NCI-H82 (cell line): ENCODE measurements at regions not wholly inside any gene's neighbourhood (a gene's known extent, or its start where the extent isn't known, plus 50 kb on each side); places are given as distances from the start of the nearest gene placed in this dataset.
A peak's percentile ranks its signal among the peaks of the same experiment; 100 is the strongest.
"Not testable (repeated sequence)": the region's sequence is repeated elsewhere in the genome, so short reads cannot be mapped to it uniquely, and the experiment has no call there.

Experiments used
- DNase-seq: peaks from one replicate; lab custom pipeline; 2025; lab: John Stamatoyannopoulos, UW

DNA sequence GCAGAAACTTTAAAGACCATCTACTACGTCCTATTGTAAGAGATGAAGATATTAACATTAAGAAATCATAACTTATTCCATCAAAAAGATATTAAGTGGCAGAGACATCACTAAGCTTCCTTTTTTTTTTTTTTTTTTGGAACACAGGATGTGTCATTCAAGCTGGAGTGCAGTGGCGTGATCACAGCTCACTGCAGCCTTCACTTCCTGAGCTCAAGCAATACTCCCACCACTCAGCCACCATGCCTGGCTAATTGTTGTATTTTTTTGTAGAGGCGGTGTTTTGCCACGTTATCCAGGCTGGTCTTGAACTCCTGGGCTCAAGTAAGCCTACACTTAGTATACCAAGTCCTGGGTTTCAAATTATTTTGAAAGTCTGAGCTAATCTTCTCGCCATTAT, 169.7 kb upstream of the KCTD7 start:
- DNase-seq = not testable (repeated sequence)

DNA sequence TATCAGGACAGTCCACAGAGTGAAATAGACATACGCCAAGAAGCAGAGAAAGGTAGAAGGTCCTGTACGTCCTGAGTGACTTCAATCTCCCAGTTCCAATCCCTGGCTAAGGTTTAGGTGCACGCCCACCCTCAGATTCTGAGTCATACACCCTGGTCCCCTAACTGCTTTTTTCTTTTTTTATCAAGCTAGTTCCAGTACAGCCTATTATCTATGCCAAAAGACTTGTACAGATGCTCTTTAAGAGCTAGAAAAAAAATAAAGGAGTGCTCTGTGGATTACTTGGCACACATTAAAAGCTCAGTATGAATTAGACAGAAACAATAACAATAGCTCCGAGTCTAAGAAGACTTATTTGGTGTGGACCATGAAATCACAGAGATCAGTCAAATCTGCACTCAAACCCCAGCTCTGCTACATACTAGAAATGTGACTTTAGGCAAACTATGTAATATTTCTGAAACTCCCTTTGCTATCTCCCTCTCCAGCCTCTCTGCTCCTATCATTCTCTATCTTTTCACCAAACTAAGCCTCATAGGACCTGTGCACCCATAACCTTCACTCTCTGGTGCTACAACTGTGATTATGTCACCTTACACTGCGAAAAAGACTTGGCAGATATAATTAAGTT, 168.8 kb upstream of the KCTD7 start:
- peak; percentile 38 for DNase-seq

DNA sequence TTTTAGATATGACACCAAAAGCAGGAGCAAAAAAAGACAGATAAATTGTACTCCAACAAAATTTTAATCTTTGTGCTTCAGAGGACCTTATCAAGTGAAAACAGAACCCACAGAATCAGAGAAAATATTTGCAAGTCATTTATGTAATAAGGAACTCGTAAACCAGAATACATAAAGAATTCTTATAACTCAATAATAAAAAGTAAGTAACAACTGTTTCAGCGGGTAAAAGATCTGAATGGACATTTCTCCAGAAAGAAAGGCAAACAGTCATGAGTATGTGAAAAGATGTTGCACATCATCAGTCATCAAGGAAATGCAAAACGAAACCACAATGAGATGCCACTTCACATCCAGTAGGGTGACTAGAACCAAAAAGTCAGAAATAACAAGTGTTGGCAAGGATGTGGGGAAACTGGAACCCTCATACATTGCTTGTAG, 167.7 kb upstream of the KCTD7 start:
- no peak for DNase-seq

DNA sequence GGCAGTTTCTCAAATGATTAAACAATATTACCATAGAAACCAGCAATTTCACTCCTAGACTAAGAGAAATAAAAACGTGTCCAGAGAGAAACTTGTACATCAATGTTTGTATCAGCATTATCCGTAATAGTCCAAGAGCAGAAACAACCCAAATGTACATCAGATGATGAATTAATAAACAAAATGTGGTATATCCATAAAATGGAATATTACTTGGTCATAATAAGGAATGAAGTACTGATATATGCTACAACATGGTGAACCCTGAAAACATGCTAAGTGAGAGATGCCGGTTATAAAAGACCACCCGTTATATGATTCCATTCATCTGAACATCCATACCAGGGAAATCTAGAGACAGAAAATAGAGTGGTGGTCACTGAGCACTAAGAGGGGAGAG, 167.3 kb upstream of the KCTD7 start:
- not testable (repeated sequence) for DNase-seq

GRCh38 chr7:66462831-66463230, 165.8 kb upstream of the KCTD7 start:
- DNase-seq = not testable (repeated sequence)

GRCh38 chr7:66464059-66464458, 164.6 kb upstream of the KCTD7 start:
- DNase-seq = no peak

DNA sequence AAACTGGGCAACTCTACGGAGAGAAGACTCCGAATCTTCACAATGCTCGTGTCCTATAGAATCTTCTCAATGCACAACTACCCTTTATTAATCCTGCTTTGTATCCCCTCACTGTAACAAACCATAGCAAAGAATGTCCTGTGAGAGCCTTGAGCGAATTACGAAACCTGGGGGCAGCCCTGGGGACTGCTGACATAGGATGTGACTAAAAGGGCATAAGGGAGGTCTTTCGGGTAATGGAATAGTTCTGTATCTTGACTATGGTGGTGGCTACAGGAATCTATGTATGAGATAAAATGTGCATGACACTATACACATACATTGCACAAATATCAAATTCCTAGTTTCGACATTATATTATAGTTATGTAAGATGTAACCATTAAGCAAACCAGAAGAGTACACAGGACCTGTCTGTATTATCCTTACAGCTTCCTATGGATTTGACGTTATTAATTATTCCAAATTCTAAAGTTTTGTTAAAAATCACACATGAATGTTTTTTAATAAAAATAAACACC, 162.5 kb upstream of the KCTD7 start:
- no peak for DNase-seq

GRCh38 chr7:66467887-66468286, 160.8 kb upstream of the KCTD7 start:
- no peak for DNase-seq

- not testable (repeated sequence) for DNase-seq
Measured at GRCh38 chr7:66473064-66473463, 155.6 kb upstream of the KCTD7 start.

DNA sequence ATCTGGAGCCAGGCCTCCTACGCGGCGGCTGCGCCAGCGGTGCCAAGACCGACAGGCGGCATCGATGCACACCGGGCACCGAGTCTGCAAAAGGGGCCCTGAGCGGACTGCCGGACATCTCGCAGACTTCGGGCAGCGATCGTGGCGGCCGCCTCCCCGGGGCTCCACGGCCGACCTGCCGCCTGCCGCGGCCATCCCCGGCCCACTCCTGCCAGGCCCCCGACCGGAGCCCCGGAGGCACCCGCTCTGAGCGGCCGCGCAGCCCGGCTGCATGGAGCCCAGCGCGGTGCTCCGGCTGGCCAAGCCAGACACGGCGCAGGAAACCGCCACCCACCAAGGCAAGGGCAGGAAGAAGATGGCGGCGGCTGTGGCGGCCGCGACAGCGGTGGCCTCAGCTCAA, 154.2 kb upstream of the KCTD7 start:
- no peak for DNase-seq

GRCh38 chr7:66476056-66476455, 152.6 kb upstream of the KCTD7 start:
- DNase-seq = not testable (repeated sequence)

DNA sequence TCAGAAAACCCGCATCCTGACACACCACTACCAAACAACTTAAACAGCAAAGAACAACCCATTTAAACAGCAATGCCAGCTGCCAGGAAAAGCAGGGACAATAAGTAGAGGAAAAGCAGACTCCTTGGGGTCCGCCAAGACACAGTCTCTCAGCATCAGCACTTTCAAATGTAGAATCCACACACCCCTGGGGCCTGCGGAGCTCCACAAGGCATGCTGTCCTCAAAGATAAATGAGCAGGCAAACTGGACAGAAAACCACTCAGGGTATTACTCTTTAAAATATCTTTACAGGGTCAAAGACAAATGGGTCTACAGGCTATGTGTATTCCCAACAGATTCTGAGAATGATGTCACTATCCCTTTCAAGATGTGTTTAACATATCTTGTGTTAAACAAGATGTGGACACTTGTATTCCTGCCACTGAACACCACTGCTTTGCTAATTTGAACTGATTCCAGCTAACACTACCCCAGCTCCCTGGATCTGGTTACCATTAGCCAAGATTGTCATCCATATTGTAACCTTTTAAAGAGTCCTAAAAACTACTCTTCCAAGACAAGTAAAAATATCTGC, 150.8 kb upstream of the KCTD7 start:
- not testable (repeated sequence) for DNase-seq

GRCh38 chr7:66481229-66481628, 147.5 kb upstream of the KCTD7 start:
- DNase-seq = not testable (repeated sequence)

- DNase-seq = not testable (repeated sequence)
Measured at GRCh38 chr7:66489065-66489464, 139.6 kb upstream of the KCTD7 start.

GRCh38 chr7:66489741-66490140, 138.9 kb upstream of the KCTD7 start:
- DNase-seq = not testable (repeated sequence)

- DNase-seq = not testable (repeated sequence)
Measured at GRCh38 chr7:66490979-66491378, 137.7 kb upstream of the KCTD7 start.

DNA sequence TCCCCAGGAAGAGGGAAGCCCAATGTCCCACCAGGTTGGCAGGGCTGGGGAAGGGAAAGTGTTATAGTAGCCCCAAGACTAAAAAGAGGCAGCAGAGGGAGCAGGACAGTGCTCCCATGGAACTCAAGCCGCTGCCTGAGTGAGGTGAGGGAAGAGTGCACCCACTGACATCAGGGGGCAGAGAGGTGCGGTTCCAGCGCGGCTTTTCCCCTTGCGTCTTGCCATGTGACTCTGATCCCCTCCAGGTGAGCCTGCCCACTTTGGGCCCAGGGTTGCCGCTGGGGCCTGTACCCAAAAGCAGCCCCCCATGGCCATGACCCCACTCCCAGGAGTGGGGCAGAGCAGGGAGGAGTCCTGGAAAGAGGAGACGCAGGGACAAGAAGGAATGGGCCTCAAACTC, 136.3 kb upstream of the KCTD7 start:
- not testable (repeated sequence) for DNase-seq

GRCh38 chr7:66493235-66494205, 135.2 kb upstream of the KCTD7 start:
- peak; percentile 99 for DNase-seq

GRCh38 chr7:66497346-66497745, 131.3 kb upstream of the KCTD7 start:
- DNase-seq = no peak

DNA sequence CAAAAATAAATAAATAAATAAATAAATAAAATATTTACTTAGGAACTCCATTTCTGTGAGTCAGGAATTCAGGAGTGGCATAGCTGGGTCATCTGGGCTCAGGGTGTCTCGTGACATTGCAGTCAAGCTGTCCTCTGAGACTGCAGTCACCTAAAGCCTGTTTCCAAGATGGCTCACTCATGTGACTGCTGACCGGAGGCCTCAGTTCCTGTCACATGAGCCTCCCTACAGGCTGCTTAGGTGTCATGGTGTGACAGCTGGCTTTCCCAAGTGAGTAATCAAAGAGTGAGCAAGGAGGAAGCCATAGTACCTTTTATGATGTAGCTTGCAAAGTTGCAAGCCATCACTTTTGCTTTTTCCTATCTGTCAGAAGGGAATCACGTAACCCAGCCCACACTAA, 128.6 kb upstream of the KCTD7 start:
- DNase-seq = peak; percentile 43

GRCh38 chr7:66502230-66503035, 126.2 kb upstream of the KCTD7 start:
- no peak for DNase-seq

DNA sequence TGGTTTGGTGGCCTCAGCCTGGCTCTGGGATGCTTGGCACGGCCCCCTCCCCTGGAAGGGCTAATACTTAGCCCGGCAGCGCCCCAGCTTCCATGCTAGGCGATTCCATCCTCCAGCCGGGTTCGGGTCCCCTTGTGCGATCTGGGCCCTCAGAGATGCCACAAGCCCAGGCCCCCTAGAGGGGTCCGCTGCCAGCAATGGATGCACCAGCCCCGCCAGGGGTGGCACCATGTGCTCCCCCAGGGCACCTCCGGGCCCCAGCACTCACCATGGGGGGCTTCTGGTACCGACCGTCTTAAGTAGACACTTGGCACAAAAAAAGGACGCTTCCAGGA, 125.7 kb upstream of the KCTD7 start:
- DNase-seq = no peak
